Spleen (tissue), 7 donors: ENCODE measurements at regions not wholly inside any gene's neighbourhood (a gene's known extent, or its start where the extent isn't known, plus 50 kb on each side); places are given as distances from the start of the nearest gene placed in this dataset.

Source experiments
- CTCF ChIP-seq, 11 experiments: fragments of 200-600 bp in 7 of 11; fragments of 450-650 bp in 4 of 11; sonication (generic) in 4 of 11; IDR thresholded peaks in 8 of 11; conservative IDR thresholded peaks in 3 of 11; 1 replicate in 7 of 11; 2 replicates in 4 of 11; pipeline versions ENCODE4 v1.4.0 to v1.8.0; 2016 to 2021; ENCODE audit warnings: antibody characterized with exemption in 11 of 11, inconsistent platforms in 4 of 11, mild to moderate bottlenecking in 1 of 11
- POLR2A ChIP-seq, 3 donors: fragments of 450-650 bp; IDR thresholded peaks; one replicate each; pipeline ENCODE4 v1.5.1; 2017; ENCODE audit warnings: antibody characterized with exemption in 3 of 3, mild to moderate bottlenecking in 1 of 3
- donor health status: DM: no; HTN: no; CAD: no; lungs with moderate emphysema.
- donor health status: DM: no; HTN: no; CAD: no.
- donor health status: DM: no; HTN: no; CAD: no.

GRCh38 chr16:54522584-54522983, 236.0 kb upstream of the IRX3 start:
- TF ChIP-seq POLR2A (IDR thresholded peaks at IDR 0.05) = no peak
- TF ChIP-seq CTCF (IDR thresholded peaks at IDR 0.05 in 8 of 11, conservative IDR thresholded peaks at IDR 0.05 in 3 of 11) = no peak
